ENCODE measurements at regions not wholly inside any gene's neighbourhood (a gene's known extent, or its start where the extent isn't known, plus 50 kb on each side); places are given as distances from the start of the nearest gene placed in this dataset.

- no peak overlapping the region for H3K14ac ChIP-seq (ENCODE audit: low read length)
- H3K23ac ChIP-seq (ENCODE audit: low read length) = no peak overlapping the region
- no peak overlapping the region for H2BK5ac ChIP-seq (ENCODE audit: low read depth, low read length, poor library complexity)
- H2BK12ac ChIP-seq (ENCODE audit: low read length) = no peak overlapping the region
- H3K4ac ChIP-seq (ENCODE audit: low read depth, low read length) = no peak overlapping the region
- H3K79me2 ChIP-seq (ENCODE audit: control insufficient read depth, insufficient read depth, low read length, poor library complexity) = no peaks in the 10 kb centered on the region
- no peak overlapping the region for H3K18ac ChIP-seq (ENCODE audit: low read length)
- no peak overlapping the region for H3K9ac ChIP-seq (ENCODE audit: low read length)
- H4K91ac ChIP-seq (ENCODE audit: low read depth, low read length) = no peak overlapping the region
- no peaks in the 10 kb centered on the region for H3K36me3 ChIP-seq (ENCODE audit: control insufficient read depth in 1 of 2, insufficient read depth in 2 of 2, low read length in 2 of 2)
- no peak overlapping the region for H2BK120ac ChIP-seq (ENCODE audit: insufficient read depth, low read length, poor library complexity)
- no CpG with 5 or more reads among the region's 1 CpG for WGBS (ENCODE audit: extremely low coverage, insufficient coverage, insufficient read length)
- no peak overlapping the region for H4K12ac ChIP-seq (ENCODE audit: low read depth, low read length)
- DNase-seq = peak in 1 of 2 donors; percentile 25
- H2AFZ ChIP-seq (ENCODE audit: insufficient read depth, low read length, poor library complexity) = no peak overlapping the region
- peaks cover 4 to 5% of the 10 kb centered on the region in 2 experiments for H3K4me1 ChIP-seq (ENCODE audit: control insufficient read depth in 1 of 2, insufficient read depth in 2 of 2, low read length in 2 of 2)
- no peak overlapping the region for H3K4me2 ChIP-seq (ENCODE audit: low read length)
- no peak overlapping the region for H3K27ac ChIP-seq (ENCODE audit: low read depth, low read length)
- no peak overlapping the region for H4K8ac ChIP-seq (ENCODE audit: low read depth, low read length)
- H3K79me1 ChIP-seq (ENCODE audit: low read length) = peaks cover 2% of the 10 kb centered on the region
- no peaks in the 10 kb centered on the region for H3K27me3 ChIP-seq (ENCODE audit: insufficient read depth, low read length)
- no peak overlapping the region for H2AK5ac ChIP-seq (ENCODE audit: low read length)
- H3K9me3 ChIP-seq (ENCODE audit: insufficient read depth, low read depth, low read length) = no peaks in the 10 kb centered on the region
- H3K4me3 ChIP-seq (ENCODE audit: low read depth, low read length) = no peak overlapping the region
These were observed 168.6 kb upstream of the FGGY start for GRCh38 chr1:59128239-59128736.

- Histone ChIP-seq H2AK5ac (ENCODE audit: low read length) (no peak overlapping the region), H3K18ac (ENCODE audit: low read length) (no peak overlapping the region), H4K8ac (ENCODE audit: low read depth, low read length) (no peak overlapping the region), H3K27me3 (ENCODE audit: insufficient read depth, low read length) (no peaks in the 10 kb centered on the region), H3K23ac (ENCODE audit: low read length) (no peak overlapping the region), H3K79me2 (ENCODE audit: control insufficient read depth, insufficient read depth, low read length, poor library complexity) (no peaks in the 10 kb centered on the region), H3K4me2 (ENCODE audit: low read length) (no peak overlapping the region), H2AFZ (ENCODE audit: insufficient read depth, low read length, poor library complexity) (no peak overlapping the region), H3K27ac (ENCODE audit: low read depth, low read length) (no peak overlapping the region), H3K9ac (ENCODE audit: low read length) (no peak overlapping the region), H3K36me3 (ENCODE audit: control insufficient read depth in 1 of 2, insufficient read depth in 2 of 2, low read length in 2 of 2) (no peaks in the 10 kb centered on the region), H2BK5ac (ENCODE audit: low read depth, low read length, poor library complexity) (no peak overlapping the region), H3K4ac (ENCODE audit: low read depth, low read length) (no peak overlapping the region), H2BK120ac (ENCODE audit: insufficient read depth, low read length, poor library complexity) (peak overlapping the region; percentile 3), H3K4me3 (ENCODE audit: low read depth, low read length) (no peak overlapping the region), H3K79me1 (ENCODE audit: low read length) (peaks cover 2% of the 10 kb centered on the region), H3K4me1 (ENCODE audit: control insufficient read depth in 1 of 2, insufficient read depth in 2 of 2, low read length in 2 of 2) (peaks cover 4 to 5% of the 10 kb centered on the region in 2 experiments), H3K9me3 (ENCODE audit: insufficient read depth, low read depth, low read length) (no peaks in the 10 kb centered on the region), H2BK12ac (ENCODE audit: low read length) (peak overlapping the region; percentile 16), H4K12ac (ENCODE audit: low read depth, low read length) (no peak overlapping the region), H3K14ac (ENCODE audit: low read length) (no peak overlapping the region), H4K91ac (ENCODE audit: low read depth, low read length) (no peak overlapping the region)
- no peak for DNase-seq
- WGBS (ENCODE audit: extremely low coverage, insufficient coverage, insufficient read length) = no CpG with 5 or more reads among the region's 4 CpGs
These were observed 168.1 kb upstream of the FGGY start for GRCh38 chr1:59128784-59129227.

GRCh38 chr1:59132295-59132694 is 164.6 kb upstream of the FGGY start:
- no peak overlapping the region for H3K18ac ChIP-seq (ENCODE audit: low read length)
- H3K27me3 ChIP-seq (ENCODE audit: insufficient read depth, low read length) = no peaks in the 10 kb centered on the region
- WGBS (ENCODE audit: extremely low coverage, insufficient coverage, insufficient read length) = no CpG with 5 or more reads among the region's 5 CpGs
- no peak overlapping the region for H3K23ac ChIP-seq (ENCODE audit: low read length)
- no peak overlapping the region for H4K8ac ChIP-seq (ENCODE audit: low read depth, low read length)
- H3K36me3 ChIP-seq (ENCODE audit: control insufficient read depth in 1 of 2, insufficient read depth in 2 of 2, low read length in 2 of 2) = no peaks in the 10 kb centered on the region
- no peak for DNase-seq
- no peaks in the 10 kb centered on the region for H3K79me2 ChIP-seq (ENCODE audit: control insufficient read depth, insufficient read depth, low read length, poor library complexity)
- peaks cover 9% of the 10 kb centered on the region for H3K79me1 ChIP-seq (ENCODE audit: low read length)
- no peak overlapping the region for H2BK12ac ChIP-seq (ENCODE audit: low read length)
- no peak overlapping the region for H2AFZ ChIP-seq (ENCODE audit: insufficient read depth, low read length, poor library complexity)
- H2BK5ac ChIP-seq (ENCODE audit: low read depth, low read length, poor library complexity) = no peak overlapping the region
- H2AK5ac ChIP-seq (ENCODE audit: low read length) = no peak overlapping the region
- H3K9me3 ChIP-seq (ENCODE audit: insufficient read depth, low read depth, low read length) = no peaks in the 10 kb centered on the region
- peaks cover 4 to 5% of the 10 kb centered on the region in 2 experiments for H3K4me1 ChIP-seq (ENCODE audit: control insufficient read depth in 1 of 2, insufficient read depth in 2 of 2, low read length in 2 of 2)
- no peak overlapping the region for H3K27ac ChIP-seq (ENCODE audit: low read depth, low read length)
- no peak overlapping the region for H4K91ac ChIP-seq (ENCODE audit: low read depth, low read length)
- no peak overlapping the region for H3K4ac ChIP-seq (ENCODE audit: low read depth, low read length)
- H3K14ac ChIP-seq (ENCODE audit: low read length) = no peak overlapping the region
- H3K9ac ChIP-seq (ENCODE audit: low read length) = no peak overlapping the region
- no peak overlapping the region for H3K4me2 ChIP-seq (ENCODE audit: low read length)
- no peak overlapping the region for H4K12ac ChIP-seq (ENCODE audit: low read depth, low read length)
- no peak overlapping the region for H2BK120ac ChIP-seq (ENCODE audit: insufficient read depth, low read length, poor library complexity)
- H3K4me3 ChIP-seq (ENCODE audit: low read depth, low read length) = no peak overlapping the region

DNA sequence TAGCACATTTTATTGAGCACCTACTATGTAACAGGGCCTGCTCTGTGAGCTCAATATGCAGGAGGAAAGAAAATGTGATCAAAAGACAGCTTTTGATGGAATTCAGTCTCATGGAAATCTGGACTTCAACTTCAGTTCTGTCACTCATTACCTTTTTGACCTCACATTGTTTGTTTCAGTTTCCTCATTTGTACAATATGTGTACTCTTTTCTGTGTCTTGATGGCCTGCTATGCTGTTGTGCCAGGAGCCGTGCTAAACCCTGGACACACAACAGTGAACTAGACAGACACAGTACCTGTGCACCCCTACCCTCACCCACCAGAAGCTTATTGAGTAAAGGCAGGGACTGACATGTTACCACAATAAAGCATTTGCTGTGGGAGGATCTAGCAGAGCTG is 162.9 kb upstream of the FGGY start:
- Histone ChIP-seq H3K79me1 (ENCODE audit: low read length) (peaks cover 13% of the 10 kb centered on the region), H2BK120ac (ENCODE audit: insufficient read depth, low read length, poor library complexity) (no peak overlapping the region), H3K18ac (ENCODE audit: low read length) (no peak overlapping the region), H4K8ac (ENCODE audit: low read depth, low read length) (no peak overlapping the region), H3K27me3 (ENCODE audit: insufficient read depth, low read length) (no peaks in the 10 kb centered on the region), H2BK12ac (ENCODE audit: low read length) (peak overlapping the region; percentile 46), H4K91ac (ENCODE audit: low read depth, low read length) (no peak overlapping the region), H3K23ac (ENCODE audit: low read length) (no peak overlapping the region), H4K12ac (ENCODE audit: low read depth, low read length) (no peak overlapping the region), H3K4me3 (ENCODE audit: low read depth, low read length) (no peak overlapping the region), H2AFZ (ENCODE audit: insufficient read depth, low read length, poor library complexity) (no peak overlapping the region), H3K14ac (ENCODE audit: low read length) (no peak overlapping the region), H3K4ac (ENCODE audit: low read depth, low read length) (no peak overlapping the region), H3K36me3 (ENCODE audit: control insufficient read depth in 1 of 2, insufficient read depth in 2 of 2, low read length in 2 of 2) (no peaks in the 10 kb centered on the region), H2BK5ac (ENCODE audit: low read depth, low read length, poor library complexity) (no peak overlapping the region), H3K9me3 (ENCODE audit: insufficient read depth, low read depth, low read length) (no peaks in the 10 kb centered on the region), H3K9ac (ENCODE audit: low read length) (no peak overlapping the region), H3K4me2 (ENCODE audit: low read length) (no peak overlapping the region), H3K4me1 (ENCODE audit: control insufficient read depth in 1 of 2, insufficient read depth in 2 of 2, low read length in 2 of 2) (peaks cover 6 to 12% of the 10 kb centered on the region in 2 experiments), H3K27ac (ENCODE audit: low read depth, low read length) (no peak overlapping the region), H2AK5ac (ENCODE audit: low read length) (no peak overlapping the region), H3K79me2 (ENCODE audit: control insufficient read depth, insufficient read depth, low read length, poor library complexity) (no peaks in the 10 kb centered on the region)
- no peak for DNase-seq
- WGBS (ENCODE audit: extremely low coverage, insufficient coverage, insufficient read length) = no CpG with 5 or more reads among the region's 1 CpG

Measured in trophoblast cell (in vitro differentiated cells and primary cell).